ENCODE measurements at regions not wholly inside any gene's neighbourhood (a gene's known extent, or its start where the extent isn't known, plus 50 kb on each side); places are given as distances from the start of the nearest gene placed in this dataset.

DNA sequence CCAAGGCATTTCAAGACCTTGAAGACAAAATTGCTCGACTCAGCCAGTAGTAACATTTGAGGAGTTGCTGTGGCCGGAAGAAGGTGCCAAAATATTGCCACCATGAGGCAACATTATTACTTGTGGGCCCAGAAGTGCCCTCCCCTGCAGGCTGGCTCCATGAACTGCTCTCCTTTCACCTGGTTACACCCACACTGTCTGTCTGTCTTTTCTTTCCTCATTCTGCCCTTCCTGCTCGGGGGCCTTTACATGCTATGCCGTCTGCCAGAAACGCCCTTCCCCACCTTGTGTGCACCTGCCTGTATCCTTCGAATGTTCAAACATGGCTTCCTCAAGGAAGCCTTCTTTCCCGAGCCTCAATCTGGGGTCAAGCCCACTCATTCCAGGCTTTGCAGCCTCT is 224.2 kb upstream of the DIO3 start:
- DNase-seq = no peak

GRCh38 chr14:101340556-101340955 is 220.7 kb upstream of the DIO3 start:
- DNase-seq = no peak

GRCh38 chr14:101347893-101348777 is 213.2 kb upstream of the DIO3 start:
- DNase-seq = no peak

DNA sequence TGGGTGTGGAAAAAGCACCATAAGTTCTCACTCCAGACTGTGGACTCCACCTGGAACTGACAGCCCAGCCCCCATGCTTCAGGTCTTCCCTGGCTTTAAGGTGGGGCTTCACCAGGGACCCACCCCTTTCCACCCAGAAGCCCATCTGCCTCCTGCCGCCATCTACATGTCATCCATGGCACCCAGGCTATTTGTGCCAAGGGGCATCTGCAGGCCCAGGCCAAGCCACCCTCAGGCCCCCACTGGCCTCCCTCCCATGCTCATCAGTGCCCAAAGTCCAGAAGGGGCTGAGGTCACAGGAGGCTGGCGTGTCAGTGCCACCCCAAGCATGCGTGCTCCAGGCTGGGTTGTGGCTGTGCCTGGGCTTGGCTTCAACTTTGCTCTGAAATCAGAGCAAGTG is 212.2 kb upstream of the DIO3 start:
- DNase-seq = no peak

DNA sequence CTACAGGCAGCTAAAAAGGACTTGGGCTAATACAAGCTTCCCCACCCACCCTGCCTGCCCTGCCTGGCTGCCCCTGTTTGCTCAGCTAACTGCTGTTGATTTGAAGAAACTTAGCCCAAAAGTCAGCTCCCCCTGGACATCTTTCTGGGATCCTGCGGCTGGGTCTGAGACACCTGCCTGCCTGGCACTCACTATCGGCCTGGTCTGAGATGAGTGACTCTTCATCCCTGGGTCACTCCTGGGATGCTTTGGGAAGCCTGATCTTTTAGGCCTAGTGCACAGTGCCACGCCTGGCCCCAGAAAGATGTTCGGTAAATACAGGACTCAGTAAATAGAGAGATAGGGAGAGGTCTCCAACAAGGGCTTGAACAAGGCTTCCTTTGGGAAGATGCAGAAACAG is 211.3 kb upstream of the DIO3 start:
- DNase-seq = no peak

GRCh38 chr14:101350691-101351090 is 210.6 kb upstream of the DIO3 start:
- no peak for DNase-seq

- no peak for DNase-seq
Observed at GRCh38 chr14:101351146-101351545, 210.1 kb upstream of the DIO3 start.

DNA sequence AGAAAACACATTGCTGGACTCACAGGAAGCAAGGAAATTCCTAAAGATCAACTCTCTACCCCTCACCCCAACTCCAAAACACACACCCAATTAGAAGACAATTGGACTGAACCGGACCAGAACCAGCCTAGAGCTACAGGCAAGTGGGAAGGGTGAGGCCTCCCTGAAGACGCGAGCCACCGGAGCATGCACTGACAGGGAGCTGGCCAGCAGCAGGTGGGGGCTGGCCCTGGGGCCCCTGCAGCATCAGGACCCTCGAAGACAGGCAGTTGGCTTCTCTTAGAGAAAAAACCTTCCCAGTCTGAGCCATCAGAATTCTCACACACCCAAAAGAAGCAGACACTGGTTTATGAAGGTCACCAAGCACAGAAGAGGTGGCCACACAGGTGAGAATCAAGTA is 209.5 kb upstream of the DIO3 start:
- no peak for DNase-seq

- no peak for DNase-seq
Observed at GRCh38 chr14:101352567-101352966, 208.7 kb upstream of the DIO3 start.

- DNase-seq = no peak
Observed at GRCh38 chr14:101353422-101353821, 207.9 kb upstream of the DIO3 start.

DNA sequence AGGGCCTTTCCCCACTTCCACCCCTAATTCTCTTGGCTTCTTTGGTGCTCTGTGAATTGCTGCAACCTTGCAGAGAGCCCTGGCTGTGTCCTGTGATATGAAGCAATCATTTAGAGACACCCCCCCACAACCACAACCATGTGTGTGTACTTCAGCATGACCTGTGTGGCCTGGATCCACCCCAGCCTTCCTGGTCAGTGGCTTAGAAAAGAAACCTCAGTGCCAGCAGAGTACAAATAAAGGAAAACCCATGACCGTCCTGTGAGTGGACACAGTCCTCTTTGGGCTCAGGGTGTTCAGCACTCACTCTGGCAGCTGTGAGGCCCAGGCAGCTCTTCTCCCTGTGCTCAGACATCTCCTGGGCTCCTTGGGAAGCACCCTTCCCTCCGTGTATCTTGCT is 206.6 kb upstream of the DIO3 start:
- no peak for DNase-seq

GRCh38 chr14:101355284-101355683 is 206.0 kb upstream of the DIO3 start:
- DNase-seq = no peak

DNA sequence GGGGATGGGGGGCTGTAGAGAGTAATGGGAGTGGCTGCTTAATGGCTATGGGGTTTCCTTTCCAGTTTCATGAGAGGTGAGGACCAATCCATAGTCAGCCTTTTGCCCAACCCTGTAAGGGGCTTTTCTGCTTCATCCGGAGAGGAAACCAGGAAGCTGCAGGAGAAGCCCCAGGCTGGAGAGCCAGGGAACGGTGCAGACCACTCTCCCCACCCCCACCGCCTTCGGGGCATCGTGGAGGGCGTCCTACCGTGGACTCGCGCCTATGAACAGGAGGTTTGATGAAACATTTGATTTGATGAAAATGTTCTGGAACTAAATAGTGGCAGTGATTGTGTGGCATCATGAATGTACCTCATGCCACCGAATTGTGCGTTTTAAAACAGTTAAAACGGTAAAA is 204.3 kb upstream of the DIO3 start:
- DNase-seq = no peak

DNA sequence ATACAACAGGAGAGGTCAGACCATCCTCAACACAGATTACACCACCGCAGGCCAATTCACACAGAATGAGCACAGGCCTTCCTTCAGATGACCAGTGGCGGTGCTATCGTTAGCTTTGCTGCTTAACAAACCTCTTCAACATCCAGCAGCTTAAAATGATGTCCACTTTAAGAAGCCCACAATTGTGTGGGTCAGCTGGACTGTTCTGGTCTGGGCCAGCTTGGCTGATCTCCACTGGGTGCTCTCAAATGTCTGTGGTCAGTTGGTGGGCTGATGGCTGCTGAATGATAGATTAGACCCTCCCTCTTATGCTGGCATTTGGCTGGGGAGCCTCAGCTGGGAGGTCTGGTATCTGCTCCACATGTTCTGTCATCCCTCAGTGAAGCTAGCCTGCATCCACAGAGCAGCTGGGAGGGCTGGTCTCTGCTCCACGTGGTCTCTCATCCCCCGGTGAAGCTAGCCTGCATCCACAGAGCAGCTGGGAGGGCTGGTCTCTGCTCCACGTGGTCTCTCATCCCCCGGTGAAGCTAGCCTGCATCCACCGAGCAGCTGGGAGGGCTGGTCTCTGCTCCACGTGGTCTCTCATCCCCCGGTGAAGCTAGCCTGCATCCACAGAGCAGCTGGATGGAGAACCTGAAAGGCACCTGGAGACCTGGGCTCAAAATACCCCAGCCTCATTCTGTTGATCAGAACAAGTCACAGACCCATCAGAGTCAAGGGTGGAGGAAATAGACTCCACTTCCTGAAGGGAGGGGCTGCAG is 203.6 kb upstream of the DIO3 start:
- no peak for DNase-seq

DNA sequence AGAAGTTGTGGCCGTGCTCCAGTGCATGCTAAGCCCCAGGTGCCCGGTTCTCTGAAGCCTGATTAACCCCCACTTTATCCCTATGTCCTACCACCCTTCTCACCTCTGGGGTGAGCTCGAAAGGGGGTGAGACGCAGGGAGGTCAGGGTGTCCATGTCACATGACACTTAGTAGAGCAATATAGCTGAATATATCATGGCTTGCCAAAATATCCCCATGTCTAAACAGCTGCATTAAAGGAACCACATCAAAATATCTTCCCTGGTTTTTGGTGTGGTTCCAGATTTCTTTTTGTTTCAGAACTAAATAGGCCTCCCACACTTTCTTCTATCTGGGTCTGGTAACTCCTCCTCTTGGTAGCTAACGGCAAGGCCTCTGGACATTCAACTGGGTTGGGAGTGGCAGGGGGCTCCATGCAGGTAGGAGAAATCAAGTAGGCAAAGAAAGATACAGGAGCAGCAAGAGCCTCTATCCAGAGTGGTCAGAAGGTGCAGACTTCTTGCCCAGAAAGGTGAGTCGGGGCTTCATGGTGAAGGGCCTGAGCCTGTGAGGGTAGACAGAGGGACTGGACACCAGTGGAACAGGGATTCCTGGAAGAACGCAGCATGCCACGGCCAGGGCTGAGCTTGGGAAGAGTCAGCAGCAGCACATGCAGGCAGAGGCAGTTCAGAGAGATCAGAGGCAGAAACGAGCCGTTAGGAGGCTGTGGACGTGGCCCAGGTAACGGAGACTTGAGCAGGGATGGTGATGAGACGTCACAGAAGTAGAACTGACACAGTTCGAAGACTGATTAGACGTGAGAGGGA is 202.8 kb upstream of the DIO3 start:
- DNase-seq = no peak

GRCh38 chr14:101359221-101360053 is 201.9 kb upstream of the DIO3 start:
- DNase-seq = no peak

GRCh38 chr14:101360054-101360911 is 201.0 kb upstream of the DIO3 start:
- DNase-seq = no peak

DNA sequence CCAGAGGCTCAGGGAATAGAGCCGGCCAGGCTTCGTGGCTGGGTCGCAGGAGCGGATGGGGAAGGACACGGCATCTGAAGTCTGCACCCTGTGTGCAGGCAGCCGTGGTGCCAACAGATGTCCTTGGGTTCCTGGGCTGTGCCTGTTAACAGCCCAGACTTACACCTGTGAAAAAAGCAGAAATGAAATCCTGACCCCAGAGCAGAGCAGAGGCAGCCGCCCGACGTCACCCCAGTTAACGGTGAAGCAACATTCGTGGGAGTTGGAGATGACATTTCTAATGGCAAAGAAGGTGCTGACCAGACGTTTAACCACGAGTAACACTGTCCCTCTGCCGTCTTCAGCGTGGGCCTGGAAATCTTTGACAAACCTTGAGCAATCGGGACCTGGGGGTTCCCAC is 200.3 kb upstream of the DIO3 start:
- no peak for DNase-seq

- no peak for DNase-seq
Observed at GRCh38 chr14:101361451-101362433, 199.6 kb upstream of the DIO3 start.

All from Kasumi-1 (cell line).